ENCODE measurements at regions not wholly inside any gene's neighbourhood (a gene's known extent, or its start where the extent isn't known, plus 50 kb on each side); places are given as distances from the start of the nearest gene placed in this dataset.

DNA sequence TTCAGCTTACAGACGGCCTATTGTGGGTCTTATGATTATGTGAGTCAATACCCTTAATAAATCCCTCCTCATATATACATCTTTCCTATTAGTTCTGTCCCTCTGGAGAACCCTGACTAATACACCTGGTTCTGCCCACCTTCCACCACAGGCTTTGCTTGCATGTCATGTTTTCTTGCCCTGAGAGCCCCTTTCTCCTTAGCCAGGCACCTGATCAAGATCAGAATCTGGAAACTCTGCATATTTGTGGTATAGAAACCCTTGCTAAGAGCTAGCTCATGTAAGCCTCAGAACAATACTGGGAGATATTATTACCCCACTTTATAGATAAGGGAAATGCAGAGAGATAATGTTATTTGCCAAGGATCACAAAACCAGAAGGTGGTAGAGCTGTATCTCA, 52.9 kb upstream of the JDP2 start:
- Histone ChIP-seq H3K27me3 (no peaks in the 10 kb centered on the region), H3K4me3 (no peak overlapping the region), H3K4me1 (ENCODE audit: insufficient read depth) (no peaks in the 10 kb centered on the region), H3K9me3 (no peaks in the 10 kb centered on the region), H3K36me3 (no peaks in the 10 kb centered on the region), H3K27ac (no peak overlapping the region)
- no peak for DNase-seq
- intact Hi-C loops (cut with DNase I), result loop anchor here in 1 of 4 donors (10.0 kb wide), 1 partner anchor 50 kb away; no protein-coding TSS in a partner anchor
- 88 to 100% (median 93%) methylated on average over 1 of the region's 1 CpG for WGBS, 3 donors
- no peak for TF ChIP-seq EP300 (IDR thresholded peaks at IDR 0.05)
- no peak for TF ChIP-seq POLR2A (IDR thresholded peaks at IDR 0.05)
- TF ChIP-seq, protein P1, sequence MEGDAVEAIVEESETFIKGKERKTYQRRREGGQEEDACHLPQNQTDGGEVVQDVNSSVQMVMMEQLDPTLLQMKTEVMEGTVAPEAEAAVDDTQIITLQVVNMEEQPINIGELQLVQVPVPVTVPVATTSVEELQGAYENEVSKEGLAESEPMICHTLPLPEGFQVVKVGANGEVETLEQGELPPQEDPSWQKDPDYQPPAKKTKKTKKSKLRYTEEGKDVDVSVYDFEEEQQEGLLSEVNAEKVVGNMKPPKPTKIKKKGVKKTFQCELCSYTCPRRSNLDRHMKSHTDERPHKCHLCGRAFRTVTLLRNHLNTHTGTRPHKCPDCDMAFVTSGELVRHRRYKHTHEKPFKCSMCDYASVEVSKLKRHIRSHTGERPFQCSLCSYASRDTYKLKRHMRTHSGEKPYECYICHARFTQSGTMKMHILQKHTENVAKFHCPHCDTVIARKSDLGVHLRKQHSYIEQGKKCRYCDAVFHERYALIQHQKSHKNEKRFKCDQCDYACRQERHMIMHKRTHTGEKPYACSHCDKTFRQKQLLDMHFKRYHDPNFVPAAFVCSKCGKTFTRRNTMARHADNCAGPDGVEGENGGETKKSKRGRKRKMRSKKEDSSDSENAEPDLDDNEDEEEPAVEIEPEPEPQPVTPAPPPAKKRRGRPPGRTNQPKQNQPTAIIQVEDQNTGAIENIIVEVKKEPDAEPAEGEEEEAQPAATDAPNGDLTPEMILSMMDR (IDR thresholded peaks at IDR 0.05), result no peak

DNA sequence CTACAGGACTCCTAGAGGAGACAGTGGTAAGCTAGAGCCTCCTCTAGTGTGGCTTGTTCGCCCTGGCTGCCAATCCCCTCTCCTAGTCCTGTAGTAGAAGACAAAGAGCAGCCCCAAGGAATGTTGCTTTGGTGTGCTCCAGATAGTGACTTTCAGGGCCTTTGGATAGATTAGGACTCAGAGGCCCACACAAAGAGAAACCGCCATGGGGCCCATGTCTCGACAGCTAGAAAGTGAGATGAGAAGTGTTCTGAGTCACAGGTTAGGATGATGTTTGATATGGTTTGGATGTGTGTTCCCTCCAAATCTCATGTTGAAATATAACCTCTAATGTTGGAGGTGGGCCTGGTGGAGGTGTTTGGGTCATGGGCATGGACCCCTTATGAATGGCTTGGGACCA, 51.8 kb upstream of the JDP2 start:
- Histone ChIP-seq H3K4me1 (ENCODE audit: insufficient read depth) (peaks cover 1% of the 10 kb centered on the region), H3K36me3 (no peaks in the 10 kb centered on the region), H3K9me3 (no peaks in the 10 kb centered on the region), H3K4me3 (no peak overlapping the region), H3K27ac (no peak overlapping the region), H3K27me3 (no peaks in the 10 kb centered on the region)
- whole genome bisulfite sequencing, 3 donors, result 92 to 99% (median 98%) methylated on average over 3 of the region's 3 CpGs
- intact Hi-C loops (cut with DNase I), result loop anchor here in 1 of 4 donors (10.0 kb wide), 1 partner anchor 51 kb away; no protein-coding TSS in a partner anchor
- TF ChIP-seq POLR2A (IDR thresholded peaks at IDR 0.05) (no peak), EP300 (IDR thresholded peaks at IDR 0.05) (no peak)
- no peak for DNase-seq

Data from ovary (tissue), 7 donors.